HEK293 (cell line): ENCODE measurements at regions not wholly inside any gene's neighbourhood (a gene's known extent, or its start where the extent isn't known, plus 50 kb on each side); places are given as distances from the start of the nearest gene placed in this dataset.

ENCODE experiments used
- CTCF ChIP-seq: fragments of 450-650 bp; formaldehyde crosslinking; IDR thresholded peaks from 2 replicates; pipeline ENCODE4 v1.5.1; 2016; ENCODE audit warnings: missing biosample characterization, missing genetic modification characterization
- FEZF1 ChIP-seq: fragments of 450-650 bp; formaldehyde crosslinking; IDR thresholded peaks from 2 replicates; pipeline ENCODE4 v1.5.1; 2016; ENCODE audit warnings: missing biosample characterization, missing genetic modification characterization
- PBX3 ChIP-seq: sonication (generic); formaldehyde crosslinking; IDR thresholded peaks from 2 replicates; pipeline ENCODE4 v1.8.1; 2022; ENCODE audit warnings: mild to moderate bottlenecking, moderate library complexity, missing genetic modification reagents
- RBAK ChIP-seq: fragments of 450-650 bp; formaldehyde crosslinking; IDR thresholded peaks from 2 replicates; pipeline ENCODE4 v1.5.1; 2016; ENCODE audit warnings: missing biosample characterization, missing genetic modification characterization
- TCF7L2 ChIP-seq: IDR thresholded peaks from 2 replicates; pipeline ENCODE4 v1.6.1; 2011; ENCODE audit warnings: low read depth, mild to moderate bottlenecking, inconsistent platforms, low read length, moderate library complexity, borderline replicate concordance
- ZNF157 ChIP-seq: fragments of 450-650 bp; formaldehyde crosslinking; IDR thresholded peaks from 2 replicates; pipeline ENCODE4 v1.5.1; 2016; ENCODE audit warnings: missing biosample characterization, missing genetic modification characterization
- ZNF202 ChIP-seq: fragments of 450-650 bp; formaldehyde crosslinking; IDR thresholded peaks from 2 replicates; pipeline ENCODE4 v1.5.1; 2016; ENCODE audit warnings: missing biosample characterization, missing genetic modification characterization, borderline replicate concordance
- ZNF274 ChIP-seq, 2 experiments: fragments of 200-500 bp in 1 of 2; fragments of 450-650 bp in 1 of 2; sonication (Bioruptor generic) in 1 of 2; formaldehyde crosslinking in 1 of 2; IDR thresholded peaks; 2 replicates each; pipeline versions ENCODE4 v1.5.1 to v1.6.1; 2014 to 2016; ENCODE audit warnings: borderline replicate concordance in 1 of 2, inconsistent platforms in 1 of 2, low read length in 1 of 2, missing biosample characterization in 1 of 2, missing genetic modification characterization in 1 of 2
- ZNF501 ChIP-seq: fragments of 450-650 bp; formaldehyde crosslinking; IDR thresholded peaks from 2 replicates; pipeline ENCODE4 v1.5.1; 2016; ENCODE audit warnings: missing biosample characterization, missing genetic modification characterization
- ZNF529 ChIP-seq: fragments of 450-650 bp; formaldehyde crosslinking; IDR thresholded peaks from 2 replicates; pipeline ENCODE4 v1.5.1; 2017; ENCODE audit warnings: missing genetic modification characterization, missing biosample characterization; ENCODE audit not compliant: insufficient replicate concordance
- ZNF544 ChIP-seq: fragments of 450-650 bp; formaldehyde crosslinking; IDR thresholded peaks from 2 replicates; pipeline ENCODE4 v1.5.0; 2017; ENCODE audit warnings: missing biosample characterization, missing genetic modification characterization
- ZNF561 ChIP-seq: fragments of 450-650 bp; IDR thresholded peaks from 2 replicates; pipeline ENCODE4 v1.5.1; 2018; ENCODE audit warnings: missing biosample characterization, missing genetic modification characterization, borderline replicate concordance
- TF ChIP-seq, protein P1 (sequence below): fragments of 450-650 bp; formaldehyde crosslinking; IDR thresholded peaks from 2 replicates; pipeline ENCODE4 v1.5.1; 2016; ENCODE audit warnings: missing biosample characterization, missing genetic modification characterization
- TF ChIP-seq, protein P2 (sequence below): fragments of 450-650 bp; formaldehyde crosslinking; IDR thresholded peaks from 2 replicates; pipeline ENCODE4 v1.5.1; 2016; ENCODE audit warnings: missing biosample characterization, missing genetic modification characterization

DNA sequence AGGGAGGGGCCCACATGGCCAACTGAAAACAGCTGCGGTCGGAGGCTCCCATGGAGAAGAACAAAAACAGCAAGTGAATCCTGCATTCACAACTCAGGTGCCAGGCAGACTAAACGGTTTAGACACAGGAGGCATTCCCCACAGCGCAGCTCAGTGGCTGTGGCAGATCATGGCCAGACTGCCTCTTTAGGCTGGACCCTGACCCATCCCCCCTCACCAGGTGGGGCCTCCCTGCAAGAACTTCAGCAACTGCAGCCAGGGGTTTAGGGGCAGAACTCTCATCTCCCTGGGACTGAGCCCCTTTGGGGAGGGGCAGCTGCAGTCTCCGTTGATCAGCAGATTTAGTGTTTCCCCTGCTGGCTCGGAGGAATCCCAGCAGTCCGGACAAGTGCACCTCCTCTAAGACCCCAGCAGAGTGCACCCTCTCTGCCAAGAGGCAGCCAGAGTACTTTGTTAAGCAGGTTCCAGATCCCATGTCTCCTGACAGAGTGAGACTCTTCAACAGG, 346.7 kb downstream of the SS18 start:
- no peak for TF ChIP-seq ZNF157
- no peak for TF ChIP-seq FEZF1 (tag by site-specific recombination)
- TF ChIP-seq ZNF529 (tag by site-specific recombination), result no peak
- TF ChIP-seq ZNF274 (IDR thresholded peaks at IDR 0.05; ENCODE audit: low read length), result no peak
- no peak for TF ChIP-seq ZNF274 (tag by site-specific recombination; IDR thresholded peaks at IDR 0.05; ENCODE audit: borderline replicate concordance)
- TF ChIP-seq PBX3 (CRISPR knock-in tag), result no peak
- no peak for TF ChIP-seq RBAK (tag by site-specific recombination)
- TF ChIP-seq, protein P1, sequence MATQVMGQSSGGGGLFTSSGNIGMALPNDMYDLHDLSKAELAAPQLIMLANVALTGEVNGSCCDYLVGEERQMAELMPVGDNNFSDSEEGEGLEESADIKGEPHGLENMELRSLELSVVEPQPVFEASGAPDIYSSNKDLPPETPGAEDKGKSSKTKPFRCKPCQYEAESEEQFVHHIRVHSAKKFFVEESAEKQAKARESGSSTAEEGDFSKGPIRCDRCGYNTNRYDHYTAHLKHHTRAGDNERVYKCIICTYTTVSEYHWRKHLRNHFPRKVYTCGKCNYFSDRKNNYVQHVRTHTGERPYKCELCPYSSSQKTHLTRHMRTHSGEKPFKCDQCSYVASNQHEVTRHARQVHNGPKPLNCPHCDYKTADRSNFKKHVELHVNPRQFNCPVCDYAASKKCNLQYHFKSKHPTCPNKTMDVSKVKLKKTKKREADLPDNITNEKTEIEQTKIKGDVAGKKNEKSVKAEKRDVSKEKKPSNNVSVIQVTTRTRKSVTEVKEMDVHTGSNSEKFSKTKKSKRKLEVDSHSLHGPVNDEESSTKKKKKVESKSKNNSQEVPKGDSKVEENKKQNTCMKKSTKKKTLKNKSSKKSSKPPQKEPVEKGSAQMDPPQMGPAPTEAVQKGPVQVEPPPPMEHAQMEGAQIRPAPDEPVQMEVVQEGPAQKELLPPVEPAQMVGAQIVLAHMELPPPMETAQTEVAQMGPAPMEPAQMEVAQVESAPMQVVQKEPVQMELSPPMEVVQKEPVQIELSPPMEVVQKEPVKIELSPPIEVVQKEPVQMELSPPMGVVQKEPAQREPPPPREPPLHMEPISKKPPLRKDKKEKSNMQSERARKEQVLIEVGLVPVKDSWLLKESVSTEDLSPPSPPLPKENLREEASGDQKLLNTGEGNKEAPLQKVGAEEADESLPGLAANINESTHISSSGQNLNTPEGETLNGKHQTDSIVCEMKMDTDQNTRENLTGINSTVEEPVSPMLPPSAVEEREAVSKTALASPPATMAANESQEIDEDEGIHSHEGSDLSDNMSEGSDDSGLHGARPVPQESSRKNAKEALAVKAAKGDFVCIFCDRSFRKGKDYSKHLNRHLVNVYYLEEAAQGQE (tag by site-specific recombination), result no peak
- TF ChIP-seq, protein P2, sequence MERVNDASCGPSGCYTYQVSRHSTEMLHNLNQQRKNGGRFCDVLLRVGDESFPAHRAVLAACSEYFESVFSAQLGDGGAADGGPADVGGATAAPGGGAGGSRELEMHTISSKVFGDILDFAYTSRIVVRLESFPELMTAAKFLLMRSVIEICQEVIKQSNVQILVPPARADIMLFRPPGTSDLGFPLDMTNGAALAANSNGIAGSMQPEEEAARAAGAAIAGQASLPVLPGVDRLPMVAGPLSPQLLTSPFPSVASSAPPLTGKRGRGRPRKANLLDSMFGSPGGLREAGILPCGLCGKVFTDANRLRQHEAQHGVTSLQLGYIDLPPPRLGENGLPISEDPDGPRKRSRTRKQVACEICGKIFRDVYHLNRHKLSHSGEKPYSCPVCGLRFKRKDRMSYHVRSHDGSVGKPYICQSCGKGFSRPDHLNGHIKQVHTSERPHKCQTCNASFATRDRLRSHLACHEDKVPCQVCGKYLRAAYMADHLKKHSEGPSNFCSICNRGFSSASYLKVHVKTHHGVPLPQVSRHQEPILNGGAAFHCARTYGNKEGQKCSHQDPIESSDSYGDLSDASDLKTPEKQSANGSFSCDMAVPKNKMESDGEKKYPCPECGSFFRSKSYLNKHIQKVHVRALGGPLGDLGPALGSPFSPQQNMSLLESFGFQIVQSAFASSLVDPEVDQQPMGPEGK (tag by site-specific recombination), result no peak
- 0 out of 2 replicates have a peak, but pooled peaks have one; percentile 7 for TF ChIP-seq CTCF (tag by site-specific recombination)
- no peak for TF ChIP-seq ZNF501
- no peak for TF ChIP-seq ZNF202
- TF ChIP-seq ZNF561 (tag by site-specific recombination), result no peak
- TF ChIP-seq ZNF544, result no peak
- TF ChIP-seq TCF7L2, result no peak
